ENCODE measurements at regions not wholly inside any gene's neighbourhood (a gene's known extent, or its start where the extent isn't known, plus 50 kb on each side); places are given as distances from the start of the nearest gene placed in this dataset.

DNA sequence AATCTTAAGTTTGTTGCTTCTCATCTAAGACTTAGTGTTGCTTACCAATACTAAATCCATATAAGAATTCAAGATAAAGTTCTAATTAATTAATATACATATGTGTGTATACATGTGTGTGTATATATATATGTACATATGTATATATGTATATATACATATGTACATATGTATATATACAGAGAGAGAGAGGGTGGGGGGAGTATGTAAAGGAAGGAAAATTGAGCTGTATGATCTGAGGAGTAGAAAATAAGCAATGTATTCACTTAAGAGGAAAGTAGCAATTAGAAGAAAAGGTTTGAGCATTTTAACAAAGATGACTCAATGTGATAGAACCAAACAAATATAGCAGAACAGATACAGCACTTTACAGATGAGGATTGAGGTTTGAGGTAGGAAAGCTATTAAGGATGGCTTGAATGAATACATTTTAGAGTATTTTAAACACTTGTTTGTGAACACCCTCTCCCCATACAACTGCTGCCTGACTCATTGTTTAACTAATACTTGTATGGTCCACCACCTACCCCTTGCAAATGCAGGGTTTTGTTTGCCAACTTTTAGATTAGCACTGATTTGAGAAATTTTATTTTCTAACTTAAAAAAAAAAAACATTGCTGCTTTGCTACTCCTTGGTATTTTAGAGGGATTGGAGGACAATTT lies 681.1 kb upstream of the CADM2 start:
- TF ChIP-seq, protein P1, sequence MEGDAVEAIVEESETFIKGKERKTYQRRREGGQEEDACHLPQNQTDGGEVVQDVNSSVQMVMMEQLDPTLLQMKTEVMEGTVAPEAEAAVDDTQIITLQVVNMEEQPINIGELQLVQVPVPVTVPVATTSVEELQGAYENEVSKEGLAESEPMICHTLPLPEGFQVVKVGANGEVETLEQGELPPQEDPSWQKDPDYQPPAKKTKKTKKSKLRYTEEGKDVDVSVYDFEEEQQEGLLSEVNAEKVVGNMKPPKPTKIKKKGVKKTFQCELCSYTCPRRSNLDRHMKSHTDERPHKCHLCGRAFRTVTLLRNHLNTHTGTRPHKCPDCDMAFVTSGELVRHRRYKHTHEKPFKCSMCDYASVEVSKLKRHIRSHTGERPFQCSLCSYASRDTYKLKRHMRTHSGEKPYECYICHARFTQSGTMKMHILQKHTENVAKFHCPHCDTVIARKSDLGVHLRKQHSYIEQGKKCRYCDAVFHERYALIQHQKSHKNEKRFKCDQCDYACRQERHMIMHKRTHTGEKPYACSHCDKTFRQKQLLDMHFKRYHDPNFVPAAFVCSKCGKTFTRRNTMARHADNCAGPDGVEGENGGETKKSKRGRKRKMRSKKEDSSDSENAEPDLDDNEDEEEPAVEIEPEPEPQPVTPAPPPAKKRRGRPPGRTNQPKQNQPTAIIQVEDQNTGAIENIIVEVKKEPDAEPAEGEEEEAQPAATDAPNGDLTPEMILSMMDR (conservative IDR thresholded peaks at IDR 0.05; ENCODE audit: low read length): no peak
- TF ChIP-seq EZH2phosphoT487 (IDR thresholded peaks at IDR 0.05; ENCODE audit: borderline replicate concordance, low read depth, low read length): no peak
- H3K4me2 ChIP-seq (ENCODE audit: low read length): no peak overlapping the region

DNA sequence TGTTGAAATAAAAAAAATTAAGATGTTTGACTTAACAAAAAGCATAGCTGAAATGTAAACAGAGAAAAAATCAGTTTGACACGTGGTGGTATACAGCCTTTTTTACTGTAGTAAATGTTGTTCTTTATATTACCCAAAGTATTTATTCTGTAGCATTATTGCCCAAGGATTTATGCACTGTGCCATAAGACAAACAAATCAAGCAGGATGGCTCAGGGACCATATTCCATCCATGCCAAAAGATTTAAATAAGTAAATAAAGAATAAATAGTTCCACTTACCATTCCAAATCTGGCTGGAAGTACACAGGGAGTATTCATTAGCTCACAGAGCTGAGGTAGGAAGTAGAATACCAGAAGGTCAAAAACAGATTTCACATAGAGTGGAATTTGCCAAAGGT lies 666.7 kb upstream of the CADM2 start:
- ChIA-PET POLR2A (no interaction called here), CTCF (ENCODE audit: unreplicated experiment) (no interaction called here)
- no peak overlapping the region for H3K27ac ChIP-seq (ENCODE audit: low read depth, low read length, poor library complexity, severe bottlenecking)
- H4K20me1 ChIP-seq (ENCODE audit: insufficient read depth, low read length): no peaks in the 10 kb centered on the region
- H3K9me2 ChIP-seq (ENCODE audit: insufficient read depth, low read length): no peaks in the 10 kb centered on the region
- intact Hi-C loops (cut with micrococcal nuclease; ENCODE audit: unreplicated experiment): no loop called here
- H3K4me1 ChIP-seq (ENCODE audit: insufficient read depth, low read length, poor library complexity, severe bottlenecking): no peaks in the 10 kb centered on the region
- no peak for TF ChIP-seq EZH2phosphoT487 (IDR thresholded peaks at IDR 0.05; ENCODE audit: borderline replicate concordance, low read depth, low read length)
- TF ChIP-seq, protein P1 (conservative IDR thresholded peaks at IDR 0.05; ENCODE audit: low read length): no peak
- no peak overlapping the region for H2AFZ ChIP-seq (ENCODE audit: low read length)
- H3K36me3 ChIP-seq (ENCODE audit: insufficient read depth, low read length): no peaks in the 10 kb centered on the region
- no peak overlapping the region for H3K4me2 ChIP-seq (ENCODE audit: low read length)
- BruUV-seq (replicated peaks): no TSS peak
- H3K79me2 ChIP-seq (ENCODE audit: insufficient read depth, low read depth, low read length): no peaks in the 10 kb centered on the region
- no peaks in the 10 kb centered on the region for H3K9me3 ChIP-seq (ENCODE audit: low read length)
- H3K4me3 ChIP-seq (ENCODE audit: low read depth, low read length, poor library complexity, severe bottlenecking): no peak overlapping the region
- no peak for DNase-seq (ENCODE audit: low spot score)

More for the DNA sequence above, 681.1 kb upstream of the CADM2 start:
- ChIA-PET CTCF (ENCODE audit: unreplicated experiment) (no interaction called here), POLR2A (interaction anchor here (1.3 kb wide), 1 partner anchor 10 kb away, joined by 4 read pairs; no protein-coding TSS in a partner anchor)
- H3K4me1 ChIP-seq (ENCODE audit: insufficient read depth, low read length, poor library complexity, severe bottlenecking): no peaks in the 10 kb centered on the region
- H3K4me3 ChIP-seq (ENCODE audit: low read depth, low read length, poor library complexity, severe bottlenecking): no peak overlapping the region
- H3K79me2 ChIP-seq (ENCODE audit: insufficient read depth, low read depth, low read length): no peaks in the 10 kb centered on the region
- H2AFZ ChIP-seq (ENCODE audit: low read length): no peak overlapping the region
- H4K20me1 ChIP-seq (ENCODE audit: insufficient read depth, low read length): no peaks in the 10 kb centered on the region
- no peak for DNase-seq (ENCODE audit: low spot score)
- H3K9me3 ChIP-seq (ENCODE audit: low read length): no peaks in the 10 kb centered on the region
- no peaks in the 10 kb centered on the region for H3K9me2 ChIP-seq (ENCODE audit: insufficient read depth, low read length)
- intact Hi-C loops (cut with micrococcal nuclease; ENCODE audit: unreplicated experiment): no loop called here
- BruUV-seq (replicated peaks): no TSS peak
- H3K36me3 ChIP-seq (ENCODE audit: insufficient read depth, low read length): no peaks in the 10 kb centered on the region
- H3K27ac ChIP-seq (ENCODE audit: low read depth, low read length, poor library complexity, severe bottlenecking): no peak overlapping the region

DNA sequence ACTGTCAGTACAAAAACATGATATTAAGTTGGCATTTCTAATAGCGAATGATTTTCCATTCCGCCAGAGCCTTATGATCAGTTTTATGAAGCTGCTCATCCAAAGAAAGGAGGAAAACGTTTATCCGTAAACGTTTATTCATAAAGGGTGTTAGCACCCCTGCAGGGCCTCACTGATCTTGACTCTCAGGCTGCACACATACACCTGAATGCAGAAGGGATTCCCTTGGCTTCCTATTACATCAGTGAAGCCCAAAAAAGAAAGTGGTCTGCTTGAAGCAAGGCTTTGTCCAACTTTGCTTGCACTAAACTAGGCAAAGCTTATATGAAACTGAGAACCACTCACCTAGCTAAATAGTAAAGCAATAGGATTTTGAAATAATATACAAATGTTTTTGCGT lies 659.5 kb upstream of the CADM2 start:
- H3K4me2 ChIP-seq (ENCODE audit: low read length): no peak overlapping the region
- no peaks in the 10 kb centered on the region for H3K4me1 ChIP-seq (ENCODE audit: insufficient read depth, low read length, poor library complexity, severe bottlenecking)
- no peak overlapping the region for H3K27ac ChIP-seq (ENCODE audit: low read depth, low read length, poor library complexity, severe bottlenecking)
- no peak for DNase-seq (ENCODE audit: low spot score)
- ChIA-PET CTCF (ENCODE audit: unreplicated experiment) (no interaction called here), POLR2A (no interaction called here)
- no peak overlapping the region for H2AFZ ChIP-seq (ENCODE audit: low read length)
- intact Hi-C loops (cut with micrococcal nuclease; ENCODE audit: unreplicated experiment): no loop called here
- H4K20me1 ChIP-seq (ENCODE audit: insufficient read depth, low read length): no peaks in the 10 kb centered on the region
- H3K79me2 ChIP-seq (ENCODE audit: insufficient read depth, low read depth, low read length): no peaks in the 10 kb centered on the region
- H3K9me2 ChIP-seq (ENCODE audit: insufficient read depth, low read length): no peaks in the 10 kb centered on the region
- BruUV-seq (replicated peaks): no TSS peak
- H3K9me3 ChIP-seq (ENCODE audit: low read length): no peaks in the 10 kb centered on the region
- H3K4me3 ChIP-seq (ENCODE audit: low read depth, low read length, poor library complexity, severe bottlenecking): no peak overlapping the region
- TF ChIP-seq, protein P1 (conservative IDR thresholded peaks at IDR 0.05; ENCODE audit: low read length): no peak
- no peak for TF ChIP-seq EZH2phosphoT487 (IDR thresholded peaks at IDR 0.05; ENCODE audit: borderline replicate concordance, low read depth, low read length)
- no peaks in the 10 kb centered on the region for H3K36me3 ChIP-seq (ENCODE audit: insufficient read depth, low read length)

All from OCI-LY7 (cell line).